ENCODE measurements at regions not wholly inside any gene's neighbourhood (a gene's known extent, or its start where the extent isn't known, plus 50 kb on each side); places are given as distances from the start of the nearest gene placed in this dataset.
"Not testable (repeated sequence)": the region's sequence is repeated elsewhere in the genome, so short reads cannot be mapped to it uniquely, and the experiment has no call there.

GRCh38 chr2:215740071-215740470 lies 273.3 kb downstream of the MREG start:
- no peak for DNase-seq

GRCh38 chr2:215738351-215738750 lies 275.0 kb downstream of the MREG start:
- DNase-seq = no peak

DNA sequence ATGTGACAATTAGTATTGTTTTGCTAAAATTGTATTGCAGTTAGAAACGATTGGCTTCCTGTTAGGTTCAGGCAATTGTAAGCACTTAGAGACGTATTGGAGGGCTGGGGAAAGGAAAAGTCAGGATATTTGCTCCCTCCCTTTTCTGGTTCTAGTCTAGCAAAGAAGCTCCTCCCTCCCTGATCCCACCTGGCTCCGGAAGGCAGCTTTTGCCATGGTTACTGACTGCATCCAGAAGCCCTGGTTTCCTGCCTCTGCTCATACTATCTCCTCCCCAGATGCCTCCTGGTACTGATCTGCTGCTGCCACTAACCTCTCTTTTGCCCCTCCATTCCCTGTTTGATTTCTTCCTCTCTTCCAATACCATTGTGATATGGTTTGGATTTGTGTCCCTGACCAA lies 275.9 kb downstream of the MREG start:
- DNase-seq = no peak

- DNase-seq = no peak
Measured at GRCh38 chr2:215736653-215737290, 276.6 kb downstream of the MREG start.

DNA sequence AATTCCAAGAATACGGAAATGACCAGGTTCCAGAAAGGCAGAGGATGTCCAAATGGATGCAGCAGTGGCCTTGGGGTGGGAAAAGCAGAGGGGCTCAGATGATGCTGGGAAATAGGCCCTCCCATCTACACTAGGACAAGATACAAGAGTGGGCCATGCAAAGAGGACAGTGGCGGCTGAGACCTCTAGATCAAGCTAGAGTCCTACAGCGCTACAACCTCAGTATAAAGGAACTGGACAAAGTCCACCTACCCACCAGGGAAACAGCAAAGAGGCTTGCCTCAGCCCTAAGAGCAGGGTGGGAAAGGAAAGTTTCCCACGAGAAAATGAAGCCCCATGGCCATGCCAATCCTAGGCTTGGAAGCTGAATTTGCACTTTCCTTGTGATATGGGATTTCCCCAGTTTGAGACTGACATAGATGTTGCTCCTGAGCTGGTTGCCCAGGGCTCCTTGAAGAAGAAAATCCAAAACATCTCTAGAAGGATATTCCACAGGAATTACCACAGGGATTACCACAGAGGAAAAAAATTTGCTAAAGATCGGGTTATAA lies 282.2 kb downstream of the MREG start:
- DNase-seq = no peak

DNA sequence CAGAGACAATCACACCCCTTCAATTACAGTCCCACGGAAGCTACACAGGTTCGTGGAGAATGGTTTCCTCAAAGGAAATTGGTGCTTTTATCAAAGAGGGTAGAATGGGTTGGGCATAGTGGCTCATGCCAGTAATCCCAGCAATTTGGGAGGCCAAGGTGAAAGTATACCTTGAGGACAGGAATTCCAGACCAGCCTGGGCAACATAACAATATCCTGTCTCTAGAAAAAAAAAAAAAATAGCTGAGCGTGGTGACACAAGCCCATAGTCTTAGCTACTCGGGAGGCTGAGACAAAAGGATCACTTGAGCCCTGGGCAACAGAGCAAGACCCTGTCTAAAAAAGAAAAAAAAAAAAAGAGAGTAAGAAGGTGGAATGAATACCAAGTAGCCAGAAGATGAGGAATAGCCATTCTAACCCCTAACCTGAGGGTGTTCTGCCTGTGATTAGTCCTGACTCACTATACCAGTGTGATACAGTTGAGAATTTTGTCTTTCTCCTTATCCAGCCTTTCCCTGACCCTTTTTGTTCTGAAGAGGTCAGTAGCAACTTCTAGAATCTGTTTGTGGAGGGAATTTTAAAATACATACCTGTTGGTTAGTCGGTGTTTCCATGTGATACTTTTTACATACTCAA lies 283.2 kb downstream of the MREG start:
- no peak for DNase-seq

DNA sequence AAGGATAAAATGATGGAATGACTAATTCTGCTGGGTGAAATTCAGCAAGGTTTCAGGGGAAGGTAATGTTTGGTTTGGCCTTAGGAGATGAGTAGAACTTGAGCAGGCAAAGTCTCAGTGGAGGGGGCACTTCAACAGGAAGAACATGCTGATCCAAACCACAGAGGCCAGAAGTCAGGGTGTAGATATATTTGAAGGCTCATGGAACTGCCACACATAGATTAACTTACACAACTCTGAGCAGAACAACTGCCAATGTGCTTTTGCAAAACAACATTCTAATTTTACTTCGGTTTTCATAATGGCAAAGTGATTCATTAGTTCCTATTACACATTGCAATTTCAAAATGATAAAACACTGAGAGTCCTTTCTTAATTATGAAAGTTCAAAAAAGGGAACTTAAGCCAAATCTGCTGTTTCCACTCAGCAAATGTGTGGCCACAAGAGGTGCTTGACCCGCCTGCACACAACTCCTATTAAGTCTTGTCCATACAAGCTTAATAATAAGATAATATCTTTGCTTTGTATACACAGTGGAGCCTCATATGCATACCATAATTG lies 284.8 kb downstream of the MREG start:
- DNase-seq = no peak

- no peak for DNase-seq
Measured at GRCh38 chr2:215727507-215728503, 285.5 kb downstream of the MREG start.

DNA sequence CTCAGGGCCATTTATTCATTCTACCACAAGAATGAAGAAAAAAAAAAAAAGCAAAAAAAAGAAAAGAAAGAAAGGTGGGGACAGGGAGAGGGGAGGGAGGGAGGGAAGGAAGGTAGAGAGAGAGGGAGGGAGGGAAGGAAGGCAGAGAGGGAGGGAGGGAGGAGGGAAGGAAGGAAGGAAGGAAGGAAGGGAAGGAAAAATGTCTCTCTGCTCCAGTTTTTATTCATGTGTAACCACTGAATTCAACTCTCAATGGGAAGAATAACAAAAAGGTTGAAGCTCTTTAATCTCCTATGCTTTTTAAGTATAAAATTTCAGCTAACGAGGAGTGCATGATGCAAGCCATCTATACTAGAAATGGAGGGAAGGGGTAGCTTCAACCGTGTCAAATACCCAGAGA lies 287.3 kb downstream of the MREG start:
- no peak for DNase-seq

GRCh38 chr2:215724146-215724545 lies 288.3 kb upstream of the FN1 start:
- no peak for DNase-seq

- no peak for DNase-seq
Measured at GRCh38 chr2:215723631-215724011, 287.8 kb upstream of the FN1 start.

- DNase-seq = no peak
Measured at GRCh38 chr2:215722986-215723630, 287.2 kb upstream of the FN1 start.

DNA sequence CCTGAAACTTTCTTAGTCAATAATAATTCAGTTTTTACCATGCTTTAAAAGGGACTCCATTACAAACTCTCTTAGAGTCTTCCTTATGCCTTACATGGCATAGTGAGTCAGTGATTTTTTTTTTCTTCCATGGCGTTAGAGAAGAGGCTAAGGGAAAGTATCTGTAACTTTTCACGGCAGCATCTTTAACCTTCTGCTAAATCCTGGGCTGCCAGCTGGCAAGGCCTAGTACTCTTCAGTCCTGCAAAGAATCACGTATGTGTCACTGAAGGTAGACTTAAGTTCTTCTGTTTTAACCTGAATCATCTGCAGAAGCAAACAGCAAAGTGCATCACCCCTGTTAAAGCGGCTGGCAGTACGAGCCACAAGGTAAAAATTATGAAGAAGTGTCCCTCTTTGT lies 286.3 kb upstream of the FN1 start:
- DNase-seq = no peak

GRCh38 chr2:215721515-215721914 lies 285.6 kb upstream of the FN1 start:
- not testable (repeated sequence) for DNase-seq

- DNase-seq = no peak
Measured at GRCh38 chr2:215718890-215719289, 283.0 kb upstream of the FN1 start.

GRCh38 chr2:215718436-215718835 lies 282.6 kb upstream of the FN1 start:
- no peak for DNase-seq

- DNase-seq = no peak
Measured at GRCh38 chr2:215717501-215718381, 281.9 kb upstream of the FN1 start.

- DNase-seq = no peak
Measured at GRCh38 chr2:215716956-215717355, 281.1 kb upstream of the FN1 start.

DNA sequence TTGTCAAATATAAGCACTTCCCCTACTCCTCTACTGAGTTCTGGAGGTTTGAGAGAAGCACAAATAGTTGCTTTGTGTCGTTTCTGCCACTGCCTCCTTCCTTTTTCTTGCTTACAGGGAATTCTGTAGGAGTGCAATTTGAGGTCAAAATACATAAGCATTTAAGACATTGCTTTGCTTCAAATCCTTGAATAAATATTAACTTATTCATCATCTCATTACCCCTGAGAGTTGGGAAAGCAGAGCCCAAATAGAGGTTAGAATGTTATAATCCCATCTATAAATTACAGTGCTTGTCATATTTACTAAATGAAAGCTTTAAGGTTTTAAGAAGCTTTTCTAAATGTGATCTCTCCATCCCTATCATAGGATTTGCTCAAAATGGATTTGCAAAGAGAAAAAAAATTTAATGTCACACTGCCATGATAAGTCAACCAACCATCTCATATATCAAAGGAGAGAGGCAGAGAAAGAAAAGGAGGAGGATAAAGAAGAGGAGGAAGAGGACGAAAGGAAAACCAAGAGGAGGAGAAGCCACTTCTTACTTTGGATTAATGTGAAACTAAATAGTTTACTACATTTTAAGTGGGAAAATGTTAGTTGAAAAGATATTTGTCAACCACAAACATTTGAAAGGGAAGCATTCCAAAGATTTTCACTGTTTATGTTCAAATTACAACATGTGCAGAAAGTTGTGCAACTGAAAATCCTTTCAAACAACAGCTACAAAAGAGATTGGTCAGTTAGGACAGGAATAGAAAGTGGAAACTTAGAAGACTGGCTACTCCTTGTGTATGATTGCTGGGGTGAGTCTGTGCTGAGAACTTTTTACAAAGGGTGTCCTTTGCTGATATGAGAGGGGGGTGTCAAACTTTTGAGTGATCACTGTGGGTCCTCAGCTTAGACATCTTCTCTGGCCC lies 277.3 kb upstream of the FN1 start:
- no peak for DNase-seq

- no peak for DNase-seq
Measured at GRCh38 chr2:215712219-215712868, 276.5 kb upstream of the FN1 start.

Data from NK-92 treated with Interleukin-12 subunit alpha and Interleukin-12 subunit beta, amount 100 ng/mL, for 24 hours (cell line).